ENCODE measurements at regions not wholly inside any gene's neighbourhood (a gene's known extent, or its start where the extent isn't known, plus 50 kb on each side); places are given as distances from the start of the nearest gene placed in this dataset.

- no peak for DNase-seq (ENCODE audit: low spot score)
These were observed 105.3 kb downstream of the SLC6A15 start for GRCh38 chr12:84807249-84807648.

GRCh38 chr12:84805474-84805858, 107.1 kb downstream of the SLC6A15 start:
- DNase-seq (ENCODE audit: low spot score): no peak
- in situ Hi-C loops (cut with HindIII; ENCODE audit: low sequenced_read_pairs): no loop called here

More at GRCh38 chr12:84807249-84807648, 105.3 kb downstream of the SLC6A15 start:
- in situ Hi-C loops (cut with HindIII; ENCODE audit: low sequenced_read_pairs): no loop called here

GRCh38 chr12:84804691-84805473, 107.7 kb downstream of the SLC6A15 start:
- in situ Hi-C loops (cut with HindIII; ENCODE audit: low sequenced_read_pairs): no loop called here

GRCh38 chr12:84803661-84804060, 108.9 kb downstream of the SLC6A15 start:
- DNase-seq (ENCODE audit: low spot score): no peak
- in situ Hi-C loops (cut with HindIII; ENCODE audit: low sequenced_read_pairs): no loop called here

More at GRCh38 chr12:84804691-84805473, 107.7 kb downstream of the SLC6A15 start:
- DNase-seq (ENCODE audit: low spot score): no peak

GRCh38 chr12:84802161-84802560, 110.4 kb downstream of the SLC6A15 start:
- in situ Hi-C loops (cut with HindIII; ENCODE audit: low sequenced_read_pairs): no loop called here
- DNase-seq (ENCODE audit: low spot score): no peak

- DNase-seq (ENCODE audit: low spot score): no peak
- in situ Hi-C loops (cut with HindIII; ENCODE audit: low sequenced_read_pairs): no loop called here
These were observed 118.8 kb downstream of the SLC6A15 start for GRCh38 chr12:84793558-84794367.

GRCh38 chr12:84791444-84791843, 121.2 kb downstream of the SLC6A15 start:
- in situ Hi-C loops (cut with HindIII; ENCODE audit: low sequenced_read_pairs): no loop called here
- DNase-seq (ENCODE audit: low spot score): no peak

GRCh38 chr12:84789184-84789583, 123.4 kb downstream of the SLC6A15 start:
- in situ Hi-C loops (cut with HindIII; ENCODE audit: low sequenced_read_pairs): no loop called here
- DNase-seq (ENCODE audit: low spot score): no peak

- in situ Hi-C loops (cut with HindIII; ENCODE audit: low sequenced_read_pairs): no loop called here
- DNase-seq (ENCODE audit: low spot score): no peak
These were observed 125.3 kb downstream of the SLC6A15 start for GRCh38 chr12:84787253-84787652.

GRCh38 chr12:84786622-84787021, 126.0 kb downstream of the SLC6A15 start:
- in situ Hi-C loops (cut with HindIII; ENCODE audit: low sequenced_read_pairs): no loop called here
- DNase-seq (ENCODE audit: low spot score): no peak

GRCh38 chr12:84785951-84786350, 126.6 kb downstream of the SLC6A15 start:
- in situ Hi-C loops (cut with HindIII; ENCODE audit: low sequenced_read_pairs): no loop called here
- no peak for DNase-seq (ENCODE audit: low spot score)

- in situ Hi-C loops (cut with HindIII; ENCODE audit: low sequenced_read_pairs): no loop called here
- DNase-seq (ENCODE audit: low spot score): no peak
These were observed 127.3 kb downstream of the SLC6A15 start for GRCh38 chr12:84785281-84785680.

- DNase-seq (ENCODE audit: low spot score): no peak
- in situ Hi-C loops (cut with HindIII; ENCODE audit: low sequenced_read_pairs): no loop called here
These were observed 133.4 kb downstream of the SLC6A15 start for GRCh38 chr12:84779169-84779568.

GRCh38 chr12:84772281-84772680, 140.3 kb downstream of the SLC6A15 start:
- no peak for DNase-seq (ENCODE audit: low spot score)
- in situ Hi-C loops (cut with HindIII; ENCODE audit: low sequenced_read_pairs): no loop called here

GRCh38 chr12:84767079-84767478, 145.5 kb downstream of the SLC6A15 start:
- no peak for DNase-seq (ENCODE audit: low spot score)
- in situ Hi-C loops (cut with HindIII; ENCODE audit: low sequenced_read_pairs): no loop called here

- in situ Hi-C loops (cut with HindIII; ENCODE audit: low sequenced_read_pairs): no loop called here
- DNase-seq (ENCODE audit: low spot score): no peak
These were observed 146.2 kb downstream of the SLC6A15 start for GRCh38 chr12:84766375-84766774.

GRCh38 chr12:84764001-84764400, 148.6 kb downstream of the SLC6A15 start:
- in situ Hi-C loops (cut with HindIII; ENCODE audit: low sequenced_read_pairs): no loop called here
- DNase-seq (ENCODE audit: low spot score): no peak

GRCh38 chr12:84763107-84763506, 149.5 kb downstream of the SLC6A15 start:
- in situ Hi-C loops (cut with HindIII; ENCODE audit: low sequenced_read_pairs): no loop called here
- no peak for DNase-seq (ENCODE audit: low spot score)

- DNase-seq (ENCODE audit: low spot score): no peak
- in situ Hi-C loops (cut with HindIII; ENCODE audit: low sequenced_read_pairs): no loop called here
These were observed 152.3 kb downstream of the SLC6A15 start for GRCh38 chr12:84760091-84760865.

- in situ Hi-C loops (cut with HindIII; ENCODE audit: low sequenced_read_pairs): no loop called here
- no peak for DNase-seq (ENCODE audit: low spot score)
These were observed 154.6 kb downstream of the SLC6A15 start for GRCh38 chr12:84757978-84758377.

Measured in G401 (cell line).